Testis (tissue), 2 donors: ENCODE measurements at regions not wholly inside any gene's neighbourhood (a gene's known extent, or its start where the extent isn't known, plus 50 kb on each side); places are given as distances from the start of the nearest gene placed in this dataset.

ENCODE experiments used
- CTCF ChIP-seq, 3 experiments: fragments of 450-650 bp in 2 of 3; fragments of 200-600 bp in 1 of 3; sonication (generic) in 1 of 3; IDR thresholded peaks; one replicate each; pipeline ENCODE4 v1.5.1; 2016 to 2019; ENCODE audit warnings: antibody characterized with exemption in 3 of 3, mild to moderate bottlenecking in 2 of 3, moderate library complexity in 1 of 3
- POLR2A ChIP-seq: fragments of 450-650 bp; IDR thresholded peaks from one replicate; pipeline ENCODE4 v1.6.1; 2017; ENCODE audit warnings: antibody characterized with exemption, mild to moderate bottlenecking, moderate library complexity

GRCh38 chr2:122980671-122981070 is 1044.4 kb upstream of the CNTNAP5 start:
- no peak for TF ChIP-seq CTCF (IDR thresholded peaks at IDR 0.05)
- no peak for TF ChIP-seq POLR2A
